HEK293 (cell line): ENCODE measurements at regions not wholly inside any gene's neighbourhood (a gene's known extent, or its start where the extent isn't known, plus 50 kb on each side); places are given as distances from the start of the nearest gene placed in this dataset.

Experiments used
- CTCF ChIA-PET: fragments of 350-600 bp; formaldehyde crosslinking; extraction: SDS; loops from one replicate; lab custom pipeline; 2021; ENCODE audit warnings: antibody characterized with exemption; lab: Yijun Ruan, JAX
- POLR2A ChIA-PET: fragments of 300-600 bp; formaldehyde crosslinking; extraction: SDS; loops from one replicate; lab custom pipeline; 2020; ENCODE audit warnings: antibody characterized with exemption, inconsistent platforms; lab: Yijun Ruan, JAX
- H3K27ac ChIP-seq: fragments of 200-500 bp; sonication (Bioruptor generic); 2 replicates; pipeline ENCODE4 v1.5.1; 2014; ENCODE audit warnings: low read depth, low read length, control low read depth, inconsistent platforms; ENCODE audit errors: extremely low read depth
- H3K36me3 ChIP-seq, 2 experiments: fragments of 200-500 bp in 1 of 2; sonication (Bioruptor generic) in 1 of 2; 1 replicate in 1 of 2; 2 replicates in 1 of 2; pipeline ENCODE4 v1.5.1; 2014 to 2017; ENCODE audit warnings: inconsistent platforms in 2 of 2, low read length in 2 of 2; ENCODE audit not compliant: control insufficient read depth in 2 of 2, insufficient read depth in 1 of 2
- H3K4me1 ChIP-seq: fragments of 200-500 bp; sonication (Bioruptor generic); 2 replicates; pipeline ENCODE4 v1.5.1; 2014; ENCODE audit warnings: mild to moderate bottlenecking, low read length, inconsistent platforms; ENCODE audit not compliant: control insufficient read depth, insufficient read depth
- H3K4me3 ChIP-seq: 2 replicates; pipeline ENCODE4 v1.5.1; 2011; ENCODE audit warnings: low read depth, mild to moderate bottlenecking, control low read depth, low read length, moderate library complexity
- H3K9me3 ChIP-seq: fragments of 200-500 bp; sonication (Bioruptor generic); 2 replicates; pipeline ENCODE4 v1.5.1; 2014; ENCODE audit warnings: low read depth, low read length, inconsistent platforms; ENCODE audit not compliant: control insufficient read depth, insufficient read depth
- MEIS1 ChIP-seq: sonication (generic); formaldehyde crosslinking; IDR thresholded peaks from 2 replicates; pipeline ENCODE4 v1.8.1; 2022; ENCODE audit warnings: missing genetic modification reagents, mild to moderate bottlenecking, borderline replicate concordance
- RBAK ChIP-seq: fragments of 450-650 bp; formaldehyde crosslinking; IDR thresholded peaks from 2 replicates; pipeline ENCODE4 v1.5.1; 2016; ENCODE audit warnings: missing biosample characterization, missing genetic modification characterization
- SP2 ChIP-seq: fragments of 450-650 bp; formaldehyde crosslinking; IDR thresholded peaks from 2 replicates; pipeline ENCODE4 v1.5.1; 2016; ENCODE audit warnings: missing biosample characterization, missing genetic modification characterization
- TSHZ1 ChIP-seq: fragments of 450-650 bp; formaldehyde crosslinking; IDR thresholded peaks from 2 replicates; pipeline ENCODE4 v1.5.1; 2016; ENCODE audit warnings: missing biosample characterization, missing genetic modification characterization, borderline replicate concordance
- YY1 ChIP-seq: fragments of 450-650 bp; formaldehyde crosslinking; IDR thresholded peaks from 2 replicates; pipeline ENCODE4 v1.5.1; 2018; ENCODE audit warnings: missing biosample characterization, missing genetic modification characterization
- ZNF211 ChIP-seq: fragments of 450-650 bp; formaldehyde crosslinking; IDR thresholded peaks from 2 replicates; pipeline ENCODE4 v1.5.1; 2016; ENCODE audit warnings: low read depth, missing biosample characterization, missing genetic modification characterization
- ZNF23 ChIP-seq: fragments of 450-650 bp; formaldehyde crosslinking; IDR thresholded peaks from 2 replicates; pipeline ENCODE4 v1.5.1; 2016; ENCODE audit warnings: missing biosample characterization, missing genetic modification characterization, borderline replicate concordance
- ZNF248 ChIP-seq: fragments of 450-650 bp; formaldehyde crosslinking; IDR thresholded peaks from 2 replicates; pipeline ENCODE4 v1.5.1; 2017; ENCODE audit warnings: missing biosample characterization, missing genetic modification characterization
- ZNF311 ChIP-seq: fragments of 450-650 bp; formaldehyde crosslinking; IDR thresholded peaks from 2 replicates; pipeline ENCODE4 v1.5.1; 2017; ENCODE audit warnings: missing biosample characterization, missing genetic modification characterization, borderline replicate concordance
- ZNF350 ChIP-seq: fragments of 450-650 bp; formaldehyde crosslinking; IDR thresholded peaks from 2 replicates; pipeline ENCODE4 v1.5.0; 2017; ENCODE audit warnings: missing biosample characterization, mild to moderate bottlenecking, missing genetic modification characterization
- ZNF514 ChIP-seq: fragments of 450-650 bp; formaldehyde crosslinking; IDR thresholded peaks from 2 replicates; pipeline ENCODE4 v1.5.1; 2016; ENCODE audit warnings: missing biosample characterization, missing genetic modification characterization
- ZNF549 ChIP-seq: fragments of 450-650 bp; IDR thresholded peaks from 2 replicates; pipeline ENCODE4 v1.5.1; 2018; ENCODE audit warnings: missing biosample characterization, missing genetic modification characterization, mild to moderate bottlenecking, inconsistent platforms, moderate library complexity
- ZNF658 ChIP-seq: fragments of 450-650 bp; formaldehyde crosslinking; IDR thresholded peaks from 2 replicates; pipeline ENCODE4; 2016; ENCODE audit warnings: missing biosample characterization, missing genetic modification characterization
- ZNF777 ChIP-seq: fragments of 450-650 bp; formaldehyde crosslinking; IDR thresholded peaks from 2 replicates; pipeline ENCODE4 v1.5.1; 2017; ENCODE audit warnings: missing biosample characterization, missing genetic modification characterization, borderline replicate concordance
- ZNF837 ChIP-seq: fragments of 450-650 bp; formaldehyde crosslinking; IDR thresholded peaks from 2 replicates; pipeline ENCODE4 v1.5.1; 2016; ENCODE audit warnings: missing biosample characterization, missing genetic modification characterization
- ZSCAN16 ChIP-seq: fragments of 450-650 bp; formaldehyde crosslinking; IDR thresholded peaks from 2 replicates; pipeline ENCODE4 v1.5.1; 2016; ENCODE audit warnings: missing biosample characterization, missing genetic modification characterization
- TF ChIP-seq, protein P1 (sequence below): fragments of 450-650 bp; formaldehyde crosslinking; IDR thresholded peaks from 2 replicates; pipeline ENCODE4 v1.5.1; 2016; ENCODE audit warnings: missing biosample characterization, missing genetic modification characterization, borderline replicate concordance
- TF ChIP-seq, protein P2 (sequence below): fragments of 450-650 bp; formaldehyde crosslinking; IDR thresholded peaks from 2 replicates; pipeline ENCODE4 v1.5.1; 2016; ENCODE audit warnings: missing biosample characterization, missing genetic modification characterization

DNA sequence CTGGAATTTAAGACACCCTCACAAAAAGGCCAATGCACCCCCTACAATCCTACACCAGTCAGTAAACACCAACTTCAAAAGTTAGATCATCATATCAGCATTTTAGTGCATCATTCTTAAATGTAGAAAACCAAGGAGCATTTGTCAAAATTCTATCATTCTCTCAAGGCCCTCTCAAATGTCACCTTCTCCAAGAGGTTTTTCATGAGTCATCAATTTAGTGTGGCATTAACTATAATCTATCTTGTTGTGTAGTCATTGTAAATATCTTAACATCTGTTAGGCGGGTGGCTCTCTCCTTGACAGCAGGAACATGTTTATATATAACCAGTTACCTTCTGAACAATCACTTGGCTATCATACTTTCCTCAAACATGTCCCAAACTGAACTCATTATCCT is 62.1 kb upstream of the G2E3 start:
- H3K36me3 ChIP-seq: no peaks in the 10 kb centered on the region
- no peak overlapping the region for H3K4me3 ChIP-seq
- no peaks in the 10 kb centered on the region for H3K4me1 ChIP-seq
- CTCF ChIA-PET: no interaction called here
- no peak for TF ChIP-seq ZNF777 (tag by site-specific recombination)
- TF ChIP-seq SP2: no peak
- no peak for TF ChIP-seq TSHZ1
- TF ChIP-seq ZNF549 (tag by site-specific recombination): no peak
- TF ChIP-seq, protein P1, sequence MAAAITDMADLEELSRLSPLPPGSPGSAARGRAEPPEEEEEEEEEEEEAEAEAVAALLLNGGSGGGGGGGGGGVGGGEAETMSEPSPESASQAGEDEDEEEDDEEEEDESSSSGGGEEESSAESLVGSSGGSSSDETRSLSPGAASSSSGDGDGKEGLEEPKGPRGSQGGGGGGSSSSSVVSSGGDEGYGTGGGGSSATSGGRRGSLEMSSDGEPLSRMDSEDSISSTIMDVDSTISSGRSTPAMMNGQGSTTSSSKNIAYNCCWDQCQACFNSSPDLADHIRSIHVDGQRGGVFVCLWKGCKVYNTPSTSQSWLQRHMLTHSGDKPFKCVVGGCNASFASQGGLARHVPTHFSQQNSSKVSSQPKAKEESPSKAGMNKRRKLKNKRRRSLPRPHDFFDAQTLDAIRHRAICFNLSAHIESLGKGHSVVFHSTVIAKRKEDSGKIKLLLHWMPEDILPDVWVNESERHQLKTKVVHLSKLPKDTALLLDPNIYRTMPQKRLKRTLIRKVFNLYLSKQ (tag by site-specific recombination): no peak
- no peak for TF ChIP-seq MEIS1 (CRISPR knock-in tag)
- TF ChIP-seq ZSCAN16 (tag by site-specific recombination): no peak
- TF ChIP-seq ZNF311 (tag by site-specific recombination): no peak
- TF ChIP-seq ZNF248 (tag by site-specific recombination): no peak
- H3K9me3 ChIP-seq: no peaks in the 10 kb centered on the region
- no peak overlapping the region for H3K27ac ChIP-seq
- POLR2A ChIA-PET: no interaction called here

DNA sequence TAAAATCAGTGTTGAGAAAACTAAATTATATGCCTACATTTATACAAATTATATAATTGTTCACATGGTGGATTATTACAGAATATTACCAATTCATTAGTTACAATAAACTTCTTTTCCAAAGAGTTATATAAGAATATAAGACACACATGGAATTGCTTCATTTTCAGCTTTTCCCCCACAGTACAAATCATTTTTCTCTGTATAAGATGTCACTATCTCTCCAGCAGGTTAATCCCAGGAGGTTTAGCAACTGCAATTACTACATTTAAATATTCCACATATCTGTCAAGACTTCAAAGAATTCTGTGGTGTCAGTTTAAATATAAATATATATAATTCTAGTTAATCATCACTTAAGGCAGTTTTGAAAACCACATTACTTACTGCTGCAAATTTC is 59.6 kb upstream of the G2E3 start:
- ChIA-PET CTCF (no interaction called here), POLR2A (no interaction called here)
- Histone ChIP-seq H3K27ac (no peak overlapping the region), H3K9me3 (no peaks in the 10 kb centered on the region), H3K4me3 (no peak overlapping the region), H3K4me1 (no peaks in the 10 kb centered on the region), H3K36me3 (no peaks in the 10 kb centered on the region)
- TF ChIP-seq ZNF211 (no peak), RBAK (tag by site-specific recombination) (no peak), ZNF23 (no peak)
- TF ChIP-seq, protein P2, sequence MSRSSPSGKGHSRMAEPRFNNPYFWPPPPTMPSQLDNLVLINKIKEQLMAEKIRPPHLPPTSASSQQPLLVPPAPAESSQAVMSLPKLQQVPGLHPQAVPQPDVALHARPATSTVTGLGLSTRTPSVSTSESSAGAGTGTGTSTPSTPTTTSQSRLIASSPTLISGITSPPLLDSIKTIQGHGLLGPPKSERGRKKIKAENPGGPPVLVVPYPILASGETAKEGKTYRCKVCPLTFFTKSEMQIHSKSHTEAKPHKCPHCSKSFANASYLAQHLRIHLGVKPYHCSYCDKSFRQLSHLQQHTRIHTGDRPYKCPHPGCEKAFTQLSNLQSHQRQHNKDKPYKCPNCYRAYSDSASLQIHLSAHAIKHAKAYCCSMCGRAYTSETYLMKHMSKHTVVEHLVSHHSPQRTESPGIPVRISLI (tag by site-specific recombination): no peak

DNA sequence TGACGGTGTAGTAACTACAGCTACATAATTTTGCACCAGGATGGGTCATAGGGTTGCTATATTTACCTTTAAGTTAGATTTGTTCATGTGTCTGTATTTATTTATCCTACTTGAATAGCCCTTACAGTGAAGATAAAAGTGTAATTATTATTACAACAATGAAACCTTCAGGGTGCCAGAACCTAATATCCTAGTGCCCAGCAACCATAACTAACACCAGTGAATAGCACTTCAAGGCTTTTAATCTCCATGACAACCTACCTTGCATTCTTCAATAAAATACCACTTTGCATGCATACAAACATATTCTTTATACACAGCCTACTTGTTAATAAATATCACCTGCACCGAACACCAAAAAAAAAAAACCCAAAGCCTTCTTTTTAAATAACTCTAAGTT is 58.7 kb upstream of the G2E3 start:
- H3K9me3 ChIP-seq: no peaks in the 10 kb centered on the region
- CTCF ChIA-PET: no interaction called here
- TF ChIP-seq ZNF514 (tag by site-specific recombination) (no peak), YY1 (tag by site-specific recombination) (no peak), ZNF837 (tag by site-specific recombination) (no peak), ZNF658 (tag by site-specific recombination) (no peak), ZNF350 (tag by site-specific recombination) (no peak)
- TF ChIP-seq, all 188 proteins: peak for 0
- H3K27ac ChIP-seq: no peak overlapping the region
- POLR2A ChIA-PET: no interaction called here
- no peaks in the 10 kb centered on the region for H3K4me1 ChIP-seq
- H3K36me3 ChIP-seq: no peaks in the 10 kb centered on the region
- H3K4me3 ChIP-seq: no peak overlapping the region
